Adrenal gland (tissue), 9 donors: ENCODE measurements at regions not wholly inside any gene's neighbourhood (a gene's known extent, or its start where the extent isn't known, plus 50 kb on each side); places are given as distances from the start of the nearest gene placed in this dataset.

ENCODE experiments used
- DNase-seq, 7 donors: peaks; one replicate each; pipeline ENCODE4 v3.0.0-alpha.2; 2019 to 2020
- H3K27ac ChIP-seq, 5 donors: fragments of 200-600 bp; sonication (generic) in 4 of 5; 1 replicate in 3 of 5; 2 replicates in 2 of 5; pipeline versions ENCODE4 v1.5.1 to v1.8.0; 2016 to 2020; ENCODE audit warnings: mild to moderate bottlenecking in 1 of 5
- H3K27me3 ChIP-seq: fragments of 200-600 bp; 2 replicates; pipeline ENCODE4 v1.8.0; 2021
- H3K36me3 ChIP-seq, 2 donors: fragments of 200-600 bp; replicated peaks in 1 of 2; 1 replicate in 1 of 2; 2 replicates in 1 of 2; pipeline versions ENCODE4 v1.5.1 to v1.8.0; 2018 to 2022
- H3K4me1 ChIP-seq, 2 donors: fragments of 200-600 bp; replicated peaks in 1 of 2; 1 replicate in 1 of 2; 2 replicates in 1 of 2; pipeline versions ENCODE4 v1.5.1 to v1.8.0; 2018 to 2021
- H3K4me3 ChIP-seq, 4 donors: fragments of 200-600 bp; sonication (generic) in 3 of 4; one replicate each; pipeline ENCODE4 v1.5.1; 2016 to 2018
- H3K9me3 ChIP-seq, 3 donors: fragments of 200-600 bp; sonication (generic) in 1 of 3; replicated peaks in 1 of 3; 1 replicate in 2 of 3; 2 replicates in 1 of 3; pipeline versions ENCODE4 v1.5.1 to v1.8.0; 2016 to 2021
- POLR2A ChIP-seq, 2 donors: fragments of 450-650 bp; IDR thresholded peaks; one replicate each; pipeline ENCODE4 v1.6.1; 2017; ENCODE audit warnings: antibody characterized with exemption in 2 of 2, mild to moderate bottlenecking in 2 of 2, moderate library complexity in 1 of 2
- WGBS, 4 donors: extraction: QIAGEN DNeasy Blood & Tissue Kit in 2 of 4; methylation state at CpG; one replicate each; pipeline versions ENCODE4 v1.1.5 to v1.1.7; 2013 to 2017; 5-methylcytosine and 5-hydroxymethylcytosine counted together
- intact Hi-C, 2 donors: fragments of 100-400 bp; cut with DNase I; formaldehyde crosslinking; loops; one replicate each; pipeline versions ENCODE4 v1.14.1 to v1.15.0; 2022 to 2023
- TF ChIP-seq, protein P1 (sequence below), 6 experiments: fragments of 450-650 bp in 4 of 6; fragments of 200-600 bp in 2 of 6; sonication (generic) in 1 of 6; IDR thresholded peaks; 1 replicate in 5 of 6; 2 replicates in 1 of 6; pipeline versions ENCODE4 v1.5.1 to v1.8.0; 2016 to 2021; ENCODE audit warnings: antibody characterized with exemption in 6 of 6, mild to moderate bottlenecking in 2 of 6, moderate library complexity in 1 of 6
- donor health status: healthy with polysubstance abuse.
- donor health status: Bipolar disorder and iron deficiency.
- donor health status: DM: yes; HTN: yes; CAD: no.
- donor health status: DM: no; HTN: no; CAD: no.
- donor health status: DM: no; HTN: no; CAD: no.

DNA sequence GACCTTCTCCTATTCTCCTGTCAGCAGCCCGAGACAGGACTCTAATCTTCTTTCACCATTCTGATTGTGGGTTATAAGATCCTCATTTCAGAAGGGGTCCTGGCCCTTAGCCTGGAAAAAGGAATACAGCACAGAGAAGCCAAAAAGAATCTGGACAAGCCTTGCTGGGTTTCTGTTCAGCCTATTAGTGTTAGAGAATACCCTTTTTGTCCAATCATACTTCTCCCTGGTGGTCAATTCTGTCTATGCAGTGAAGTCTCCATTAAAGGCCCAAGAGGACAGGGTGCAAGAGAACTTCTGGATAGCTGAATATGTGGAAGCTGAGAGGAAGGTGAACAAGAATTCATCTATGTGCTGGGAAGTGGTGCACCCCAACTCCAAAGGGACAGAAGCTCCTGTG, 105.7 kb upstream of the AGA start:
- TF ChIP-seq POLR2A (IDR thresholded peaks at IDR 0.05) = no peak
- TF ChIP-seq, protein P1, sequence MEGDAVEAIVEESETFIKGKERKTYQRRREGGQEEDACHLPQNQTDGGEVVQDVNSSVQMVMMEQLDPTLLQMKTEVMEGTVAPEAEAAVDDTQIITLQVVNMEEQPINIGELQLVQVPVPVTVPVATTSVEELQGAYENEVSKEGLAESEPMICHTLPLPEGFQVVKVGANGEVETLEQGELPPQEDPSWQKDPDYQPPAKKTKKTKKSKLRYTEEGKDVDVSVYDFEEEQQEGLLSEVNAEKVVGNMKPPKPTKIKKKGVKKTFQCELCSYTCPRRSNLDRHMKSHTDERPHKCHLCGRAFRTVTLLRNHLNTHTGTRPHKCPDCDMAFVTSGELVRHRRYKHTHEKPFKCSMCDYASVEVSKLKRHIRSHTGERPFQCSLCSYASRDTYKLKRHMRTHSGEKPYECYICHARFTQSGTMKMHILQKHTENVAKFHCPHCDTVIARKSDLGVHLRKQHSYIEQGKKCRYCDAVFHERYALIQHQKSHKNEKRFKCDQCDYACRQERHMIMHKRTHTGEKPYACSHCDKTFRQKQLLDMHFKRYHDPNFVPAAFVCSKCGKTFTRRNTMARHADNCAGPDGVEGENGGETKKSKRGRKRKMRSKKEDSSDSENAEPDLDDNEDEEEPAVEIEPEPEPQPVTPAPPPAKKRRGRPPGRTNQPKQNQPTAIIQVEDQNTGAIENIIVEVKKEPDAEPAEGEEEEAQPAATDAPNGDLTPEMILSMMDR (IDR thresholded peaks at IDR 0.05) = no peak
- 71 to 89% (median 77%) methylated on average over 1 of the region's 1 CpG for WGBS, 4 donors
- intact Hi-C loops = no loop called here

DNA sequence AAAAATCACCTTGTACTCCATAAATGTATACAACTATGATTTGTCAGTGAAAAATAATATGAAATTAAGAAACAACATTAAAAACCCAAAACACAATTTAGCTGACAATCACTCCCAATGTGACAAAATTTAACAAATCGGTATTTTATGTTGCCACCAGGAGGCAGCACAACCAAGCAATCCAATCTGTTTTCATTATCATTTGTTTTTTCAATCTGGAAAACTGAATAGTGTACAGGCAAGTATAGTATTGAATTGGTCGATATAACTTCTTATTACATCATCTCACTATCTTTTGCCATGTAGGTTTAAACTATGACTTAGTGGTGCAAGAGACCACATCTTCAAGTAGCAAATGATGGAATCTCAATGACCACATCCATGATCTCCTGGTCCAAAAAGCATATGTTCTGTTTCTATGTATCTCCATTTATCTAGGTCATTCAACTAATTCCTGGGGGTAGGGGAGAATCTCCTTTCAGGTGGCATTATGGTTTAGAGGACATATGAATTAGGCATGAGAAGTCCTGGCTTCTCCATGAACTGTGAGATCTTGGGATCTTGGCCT, 112.9 kb upstream of the AGA start:
- no peak overlapping the region for H3K4me3 ChIP-seq
- intact Hi-C loops = no loop called here
- 21 to 26% (median 21%) methylated on average over 2 of the region's 2 CpGs for WGBS, 4 donors
- DNase-seq = peak in 4 of 7 donors; percentile 8 to 58 (median 22)
- H3K4me1 ChIP-seq = no peaks in the 10 kb centered on the region
- H3K27ac ChIP-seq = no peak overlapping the region
- H3K36me3 ChIP-seq = no peaks in the 10 kb centered on the region
- no peaks in the 10 kb centered on the region for H3K27me3 ChIP-seq
- no peaks in the 10 kb centered on the region for H3K9me3 ChIP-seq
- TF ChIP-seq, protein P1 (IDR thresholded peaks at IDR 0.05) = peak; percentile 26 to 62 (median 54)
- no peak for TF ChIP-seq POLR2A (IDR thresholded peaks at IDR 0.05)

More for the DNA sequence above, 105.7 kb upstream of the AGA start:
- no peaks in the 10 kb centered on the region for H3K36me3 ChIP-seq
- H3K4me1 ChIP-seq = no peaks in the 10 kb centered on the region
- DNase-seq = no peak
- no peaks in the 10 kb centered on the region for H3K27me3 ChIP-seq
- H3K27ac ChIP-seq = no peak overlapping the region
- H3K4me3 ChIP-seq = no peak overlapping the region
- H3K9me3 ChIP-seq = no peaks in the 10 kb centered on the region

DNA sequence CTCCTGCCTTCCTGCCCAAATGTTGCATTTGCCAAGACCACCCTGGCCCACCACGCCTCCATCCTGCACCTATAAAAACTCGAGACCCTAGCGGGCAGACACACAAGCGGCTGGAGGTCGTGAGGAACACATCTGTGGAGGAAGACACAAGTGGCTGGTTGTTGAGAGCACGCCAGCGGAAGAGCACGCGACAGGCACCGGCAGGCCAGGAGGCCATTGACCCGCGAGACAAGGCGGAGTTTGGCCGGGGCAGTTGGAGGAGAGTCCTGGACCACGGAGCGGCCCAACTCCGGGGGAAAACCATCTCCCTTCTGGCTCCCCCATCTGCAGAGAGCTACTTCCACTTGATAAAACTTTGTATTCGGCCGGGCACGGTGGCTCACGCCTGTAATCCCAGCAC, 115.2 kb upstream of the AGA start:
- Histone ChIP-seq H3K27ac (no peak overlapping the region), H3K9me3 (no peaks in the 10 kb centered on the region), H3K27me3 (no peaks in the 10 kb centered on the region), H3K4me3 (no peak overlapping the region), H3K36me3 (no peaks in the 10 kb centered on the region), H3K4me1 (no peaks in the 10 kb centered on the region)
- intact Hi-C loops = no loop called here
- no peak for DNase-seq
- TF ChIP-seq, protein P1 (IDR thresholded peaks at IDR 0.05) = no peak
- no peak for TF ChIP-seq POLR2A (IDR thresholded peaks at IDR 0.05)
- 89 to 95% (median 93%) methylated on average over 12 to 21 of the region's 21 CpGs for WGBS, 4 donors

DNA sequence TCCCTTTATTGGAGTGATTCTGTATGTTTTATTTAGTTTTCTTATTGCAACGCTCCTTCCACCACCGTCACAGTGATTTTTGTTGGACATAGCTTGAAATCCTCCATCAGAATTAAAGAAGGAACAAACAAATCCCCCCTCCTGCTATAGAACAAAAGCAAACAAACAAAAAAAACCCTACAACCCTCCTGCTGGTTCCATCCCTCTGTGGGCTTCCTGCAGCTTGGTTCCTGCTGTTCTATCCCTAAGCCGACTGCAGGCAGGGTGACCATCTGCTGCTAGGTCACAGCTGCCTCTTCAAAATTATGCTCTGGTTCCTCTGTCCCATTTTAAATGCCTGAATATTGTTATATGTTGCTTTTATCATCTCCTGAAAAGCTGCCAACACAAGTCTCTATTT, 116.8 kb upstream of the AGA start:
- Histone ChIP-seq H3K4me3 (no peak overlapping the region), H3K9me3 (peaks cover 0 to 4% (median 0%) of the 10 kb centered on the region in 3 donors), H3K4me1 (no peaks in the 10 kb centered on the region), H3K36me3 (no peaks in the 10 kb centered on the region), H3K27ac (no peak overlapping the region), H3K27me3 (no peaks in the 10 kb centered on the region)
- TF ChIP-seq, protein P1 (IDR thresholded peaks at IDR 0.05) = no peak
- TF ChIP-seq POLR2A (IDR thresholded peaks at IDR 0.05) = no peak
- 82 to 85% (median 83%) methylated on average over 3 of the region's 3 CpGs for WGBS, 4 donors
- intact Hi-C loops = no loop called here
- no peak for DNase-seq
